ENCODE measurements at regions not wholly inside any gene's neighbourhood (a gene's known extent, or its start where the extent isn't known, plus 50 kb on each side); places are given as distances from the start of the nearest gene placed in this dataset.
"Not testable (repeated sequence)": the region's sequence is repeated elsewhere in the genome, so short reads cannot be mapped to it uniquely, and the experiment has no call there.

DNA sequence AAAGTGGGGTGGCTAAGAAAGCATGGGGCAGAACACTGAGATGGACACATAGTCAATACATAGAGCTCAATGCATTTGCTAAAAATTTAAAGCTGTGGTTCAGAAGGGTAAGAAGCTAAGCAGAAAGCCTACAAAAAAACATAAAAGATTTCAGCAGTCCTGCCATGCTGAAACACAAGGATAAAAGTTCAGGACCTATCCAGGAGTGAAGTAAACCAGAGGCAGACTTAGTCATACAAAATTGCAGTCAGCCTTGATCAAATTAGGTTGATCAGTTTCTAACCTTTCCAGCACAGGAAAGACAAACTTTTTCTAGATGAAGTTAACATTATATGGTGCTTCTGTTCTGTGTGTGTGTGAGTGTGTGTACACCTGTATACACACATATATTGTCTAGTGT is 120.8 kb upstream of the RBMS1 start:
- Histone ChIP-seq H3K27me3 (ENCODE audit: control insufficient read depth, insufficient read depth, low read length) (no peaks in the 10 kb centered on the region), H3K36me3 (ENCODE audit: control insufficient read depth, insufficient read depth, low read length) (no peaks in the 10 kb centered on the region), H3K9me3 (ENCODE audit: control insufficient read depth, low read length) (no peaks in the 10 kb centered on the region), H3K4me1 (ENCODE audit: control insufficient read depth, insufficient read depth, low read length) (no peaks in the 10 kb centered on the region), H3K9ac (ENCODE audit: low read length) (no peak overlapping the region), H3K4me3 (ENCODE audit: low read length) (no peak overlapping the region)

DNA sequence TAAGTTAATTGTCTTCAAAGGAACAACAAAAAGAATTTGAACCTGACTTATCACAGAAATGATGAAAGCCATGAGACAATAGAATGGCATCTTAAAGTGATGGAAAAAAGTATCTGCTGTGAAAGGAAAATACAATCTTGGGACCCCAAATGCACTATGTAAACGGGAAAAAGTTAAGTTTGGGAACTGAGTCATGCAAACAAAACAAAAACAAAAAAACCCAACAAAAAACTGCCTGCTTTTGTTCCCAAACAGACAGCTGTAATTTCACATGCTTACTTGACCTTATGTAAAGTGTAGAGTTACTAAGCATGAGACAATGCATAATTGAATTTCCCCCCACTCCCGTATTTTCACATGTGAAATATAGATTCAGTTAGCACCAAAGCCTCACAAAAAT is 122.1 kb upstream of the RBMS1 start:
- Histone ChIP-seq H3K4me3 (ENCODE audit: low read length) (no peak overlapping the region), H3K4me1 (ENCODE audit: control insufficient read depth, insufficient read depth, low read length) (no peaks in the 10 kb centered on the region), H3K27me3 (ENCODE audit: control insufficient read depth, insufficient read depth, low read length) (no peaks in the 10 kb centered on the region), H3K36me3 (ENCODE audit: control insufficient read depth, insufficient read depth, low read length) (no peaks in the 10 kb centered on the region), H3K9ac (ENCODE audit: low read length) (no peak overlapping the region), H3K9me3 (ENCODE audit: control insufficient read depth, low read length) (no peaks in the 10 kb centered on the region)

DNA sequence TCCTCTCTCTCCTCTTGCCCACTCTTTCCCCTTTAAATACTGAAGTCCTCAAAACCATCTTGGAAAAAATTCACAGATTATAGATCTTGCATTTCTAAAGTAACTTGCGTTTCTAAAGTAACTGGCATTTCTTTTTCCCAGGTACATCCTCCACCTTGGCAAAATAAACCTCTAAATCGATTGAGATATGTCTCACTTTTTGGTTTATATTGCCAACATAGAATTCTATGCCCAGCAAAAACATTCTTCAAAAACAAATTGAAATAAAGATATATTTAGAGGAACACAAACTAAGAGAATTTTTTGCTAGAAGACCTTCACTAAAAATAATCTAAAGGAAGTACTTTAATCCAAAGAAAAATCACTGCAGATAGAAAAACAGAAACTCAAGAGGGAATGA is 122.5 kb upstream of the RBMS1 start:
- Histone ChIP-seq H3K9ac (ENCODE audit: low read length) (no peak overlapping the region), H3K9me3 (ENCODE audit: control insufficient read depth, low read length) (no peaks in the 10 kb centered on the region), H3K36me3 (ENCODE audit: control insufficient read depth, insufficient read depth, low read length) (no peaks in the 10 kb centered on the region), H3K27me3 (ENCODE audit: control insufficient read depth, insufficient read depth, low read length) (no peaks in the 10 kb centered on the region), H3K4me1 (ENCODE audit: control insufficient read depth, insufficient read depth, low read length) (no peaks in the 10 kb centered on the region), H3K4me3 (ENCODE audit: low read length) (no peak overlapping the region)

DNA sequence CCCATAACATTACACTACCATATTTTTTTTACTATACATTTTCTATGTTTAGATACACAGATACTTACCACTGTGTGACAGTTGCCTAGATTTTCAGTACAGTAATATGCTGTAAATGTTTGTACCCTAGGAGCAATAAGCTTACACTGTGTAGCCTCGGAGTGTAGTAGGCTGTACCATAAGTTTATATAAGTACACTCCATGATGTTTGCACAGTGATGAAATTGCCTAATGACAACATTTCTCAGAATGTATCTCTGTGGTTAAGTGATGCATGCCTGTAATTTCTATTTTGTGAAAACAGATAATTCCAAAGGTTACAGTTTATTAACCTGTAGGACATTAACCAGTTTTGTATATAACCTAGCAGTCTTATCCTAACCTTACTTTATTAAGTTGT is 128.1 kb upstream of the RBMS1 start:
- no peaks in the 10 kb centered on the region for H3K36me3 ChIP-seq (ENCODE audit: control insufficient read depth, insufficient read depth, low read length)
- H3K4me1 ChIP-seq (ENCODE audit: control insufficient read depth, insufficient read depth, low read length), result no peaks in the 10 kb centered on the region
- H3K27me3 ChIP-seq (ENCODE audit: control insufficient read depth, insufficient read depth, low read length), result no peaks in the 10 kb centered on the region
- no peak overlapping the region for H3K9ac ChIP-seq (ENCODE audit: low read length)
- no peak overlapping the region for H3K4me3 ChIP-seq (ENCODE audit: low read length)
- H3K9me3 ChIP-seq (ENCODE audit: control insufficient read depth, low read length), result no peaks in the 10 kb centered on the region

DNA sequence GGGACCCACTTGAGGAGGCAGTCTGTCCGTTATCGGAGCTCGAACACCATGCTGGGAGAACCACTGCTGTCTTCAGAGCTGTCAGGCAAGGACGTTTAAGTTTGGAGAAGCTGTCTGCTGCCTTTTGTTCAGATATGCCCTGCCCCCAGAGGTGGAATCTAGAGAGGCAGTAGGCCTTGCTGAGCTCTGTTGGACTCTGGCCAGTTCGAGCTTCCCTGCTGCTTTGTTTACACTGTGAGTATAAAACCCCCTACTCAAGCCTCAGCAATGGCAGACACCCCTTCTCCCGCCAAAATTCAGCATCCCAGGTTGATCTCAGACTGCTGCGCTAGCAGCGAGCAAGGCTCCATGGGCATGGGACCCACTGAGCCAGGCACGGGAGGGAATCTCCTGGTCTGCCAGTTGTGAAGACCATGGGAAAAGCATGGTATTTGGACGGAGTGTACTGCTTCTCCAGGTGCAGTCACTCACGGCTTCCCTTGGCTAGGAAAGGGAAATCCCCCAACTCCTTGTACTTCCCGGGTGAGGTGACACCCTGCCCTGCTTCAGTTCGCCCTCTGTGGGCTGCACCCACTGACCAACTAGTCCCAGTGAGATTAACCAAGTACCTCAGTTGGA is 134.5 kb upstream of the RBMS1 start:
- not testable (repeated sequence) for H3K9ac ChIP-seq (ENCODE audit: low read length); H3K4me1 ChIP-seq (ENCODE audit: control insufficient read depth, insufficient read depth, low read length)

DNA sequence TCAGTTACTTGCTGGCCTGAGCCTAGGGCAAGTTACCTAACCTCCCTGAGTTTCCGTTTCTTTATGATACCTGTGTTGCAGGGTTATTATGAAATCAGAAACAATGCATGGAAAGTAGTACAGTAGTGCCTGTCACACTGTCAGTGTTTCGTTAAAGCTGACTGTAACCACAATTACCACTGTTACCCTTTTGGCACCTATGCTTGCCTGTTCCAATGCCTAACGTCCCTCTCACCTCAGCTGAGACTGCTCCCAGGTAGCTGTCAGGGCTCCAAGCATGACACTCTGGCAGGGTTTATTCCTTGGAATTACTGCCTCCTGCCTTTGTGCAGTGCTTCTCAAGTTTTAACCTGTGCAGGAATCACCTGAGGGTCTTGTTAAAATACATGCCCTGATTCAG is 135.2 kb upstream of the RBMS1 start:
- Histone ChIP-seq H3K9me3 (ENCODE audit: control insufficient read depth, low read length) (no peaks in the 10 kb centered on the region), H3K4me1 (ENCODE audit: control insufficient read depth, insufficient read depth, low read length) (no peaks in the 10 kb centered on the region), H3K9ac (ENCODE audit: low read length) (no peak overlapping the region), H3K36me3 (ENCODE audit: control insufficient read depth, insufficient read depth, low read length) (no peaks in the 10 kb centered on the region), H3K27me3 (ENCODE audit: control insufficient read depth, insufficient read depth, low read length) (no peaks in the 10 kb centered on the region), H3K4me3 (ENCODE audit: low read length) (no peak overlapping the region)

More for the DNA sequence above, 134.5 kb upstream of the RBMS1 start:
- not testable (repeated sequence) for H3K9me3 ChIP-seq (ENCODE audit: control insufficient read depth, low read length); H3K27me3 ChIP-seq (ENCODE audit: control insufficient read depth, insufficient read depth, low read length); H3K36me3 ChIP-seq (ENCODE audit: control insufficient read depth, insufficient read depth, low read length); H3K4me3 ChIP-seq (ENCODE audit: low read length)

DNA sequence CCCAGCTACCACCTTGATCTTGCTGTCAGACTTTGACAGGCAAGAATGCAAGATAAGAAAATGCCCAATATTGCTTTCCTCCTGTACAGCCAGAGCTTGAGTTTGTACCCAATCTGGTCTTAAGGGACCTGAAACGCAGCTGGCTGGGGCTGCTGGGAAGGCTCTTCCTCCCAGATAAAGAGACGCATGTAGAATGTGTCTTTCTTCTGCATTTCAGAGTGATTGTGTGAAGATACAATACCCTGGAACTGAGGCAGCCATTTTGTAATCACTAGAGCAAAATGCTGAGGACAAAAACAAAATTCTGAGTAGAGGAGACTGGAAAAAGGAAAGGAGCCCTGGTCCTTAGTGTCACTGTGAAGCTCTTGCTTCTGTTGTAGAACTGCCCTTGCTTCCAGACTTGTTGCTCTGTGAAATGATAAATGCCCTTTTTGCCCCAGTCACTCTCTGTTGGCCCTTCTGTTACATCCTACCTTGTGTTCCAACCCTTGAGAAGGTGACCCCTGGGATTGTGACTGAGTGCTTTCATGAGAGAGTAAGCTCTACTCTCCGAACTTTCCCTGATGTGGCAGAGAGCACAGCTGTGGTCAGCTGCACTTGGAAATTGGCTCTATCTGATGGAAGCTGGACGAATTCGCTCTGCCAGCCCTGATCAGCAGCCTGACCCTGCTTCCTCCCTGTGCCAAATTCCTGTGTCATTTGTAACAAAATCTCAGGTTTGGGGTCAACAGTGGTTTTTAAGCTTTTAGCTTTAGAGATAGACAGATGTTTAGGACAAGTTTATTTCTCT is 137.4 kb upstream of the RBMS1 start:
- Histone ChIP-seq H3K4me3 (ENCODE audit: low read length) (no peak overlapping the region), H3K4me1 (ENCODE audit: control insufficient read depth, insufficient read depth, low read length) (no peaks in the 10 kb centered on the region), H3K9ac (ENCODE audit: low read length) (no peak overlapping the region), H3K9me3 (ENCODE audit: control insufficient read depth, low read length) (no peaks in the 10 kb centered on the region), H3K27me3 (ENCODE audit: control insufficient read depth, insufficient read depth, low read length) (no peaks in the 10 kb centered on the region), H3K36me3 (ENCODE audit: control insufficient read depth, insufficient read depth, low read length) (no peaks in the 10 kb centered on the region)

DNA sequence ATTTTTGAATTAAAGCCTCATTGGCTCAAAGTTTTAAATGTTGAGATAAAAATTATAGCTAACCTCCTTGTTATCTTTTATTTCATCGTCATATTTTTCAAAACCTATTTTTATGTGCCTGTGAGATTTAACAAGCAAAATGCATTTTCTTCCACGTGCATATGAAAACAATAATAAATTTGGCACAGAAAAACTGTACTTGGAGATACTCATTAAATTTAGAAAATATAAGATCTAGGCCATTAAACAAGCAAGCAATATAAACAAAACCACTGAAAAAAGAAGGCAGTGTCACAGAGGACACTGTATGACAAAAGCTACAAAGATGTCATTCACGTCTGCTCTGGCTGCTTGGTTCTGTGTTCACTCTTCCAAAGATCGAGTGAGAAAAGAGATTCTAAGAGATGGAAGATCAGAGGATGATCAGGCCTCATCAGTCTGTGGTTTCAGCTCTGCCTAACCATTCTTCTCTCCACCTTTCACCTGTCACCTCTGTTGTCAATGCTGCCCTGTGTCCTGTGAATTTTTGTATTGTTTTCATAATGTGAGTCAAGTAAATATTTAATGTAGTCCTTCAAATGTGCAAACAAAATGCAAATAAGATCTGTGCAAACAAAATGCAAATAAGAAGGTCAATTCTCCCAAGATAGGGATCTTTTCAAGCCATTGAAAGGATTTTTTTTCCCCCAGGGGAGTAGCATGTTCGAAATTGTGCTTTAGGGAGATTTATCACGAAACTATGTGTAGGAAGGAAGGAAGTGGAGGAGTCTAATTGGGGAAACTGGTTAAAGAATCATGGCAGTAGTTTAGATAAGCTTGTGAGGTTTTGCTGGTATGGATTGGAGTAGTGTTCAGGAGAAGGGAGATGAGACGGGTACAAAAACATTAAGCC is 138.7 kb upstream of the RBMS1 start:
- H3K4me1 ChIP-seq (ENCODE audit: control insufficient read depth, insufficient read depth, low read length), result no peaks in the 10 kb centered on the region
- H3K4me3 ChIP-seq (ENCODE audit: low read length), result no peak overlapping the region
- no peak overlapping the region for H3K9ac ChIP-seq (ENCODE audit: low read length)
- no peaks in the 10 kb centered on the region for H3K9me3 ChIP-seq (ENCODE audit: control insufficient read depth, low read length)
- H3K36me3 ChIP-seq (ENCODE audit: control insufficient read depth, insufficient read depth, low read length), result no peaks in the 10 kb centered on the region
- H3K27me3 ChIP-seq (ENCODE audit: control insufficient read depth, insufficient read depth, low read length), result no peaks in the 10 kb centered on the region

DNA sequence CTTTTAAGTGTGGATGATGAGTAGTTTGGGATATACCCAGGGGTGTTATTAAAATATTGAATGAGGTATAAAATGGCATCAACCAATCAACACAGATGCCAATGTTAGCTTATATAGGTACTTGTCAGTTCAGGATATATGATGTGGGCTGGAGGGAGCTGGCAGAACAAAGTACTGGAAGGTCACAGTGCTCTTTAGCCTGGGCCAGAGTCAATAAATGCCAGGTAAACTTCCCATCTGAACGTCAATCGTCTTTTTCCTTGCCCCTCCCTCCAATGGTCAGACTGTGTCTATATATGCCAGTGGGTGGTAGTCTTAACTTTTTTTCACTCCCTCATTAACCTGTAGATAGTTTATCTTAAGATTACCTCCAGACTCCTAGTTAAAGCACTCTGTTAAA is 140.8 kb upstream of the RBMS1 start:
- Histone ChIP-seq H3K4me1 (ENCODE audit: control insufficient read depth, insufficient read depth, low read length) (no peaks in the 10 kb centered on the region), H3K4me3 (ENCODE audit: low read length) (no peak overlapping the region), H3K27me3 (ENCODE audit: control insufficient read depth, insufficient read depth, low read length) (no peaks in the 10 kb centered on the region), H3K36me3 (ENCODE audit: control insufficient read depth, insufficient read depth, low read length) (no peaks in the 10 kb centered on the region), H3K9me3 (ENCODE audit: control insufficient read depth, low read length) (no peaks in the 10 kb centered on the region), H3K9ac (ENCODE audit: low read length) (no peak overlapping the region)

DNA sequence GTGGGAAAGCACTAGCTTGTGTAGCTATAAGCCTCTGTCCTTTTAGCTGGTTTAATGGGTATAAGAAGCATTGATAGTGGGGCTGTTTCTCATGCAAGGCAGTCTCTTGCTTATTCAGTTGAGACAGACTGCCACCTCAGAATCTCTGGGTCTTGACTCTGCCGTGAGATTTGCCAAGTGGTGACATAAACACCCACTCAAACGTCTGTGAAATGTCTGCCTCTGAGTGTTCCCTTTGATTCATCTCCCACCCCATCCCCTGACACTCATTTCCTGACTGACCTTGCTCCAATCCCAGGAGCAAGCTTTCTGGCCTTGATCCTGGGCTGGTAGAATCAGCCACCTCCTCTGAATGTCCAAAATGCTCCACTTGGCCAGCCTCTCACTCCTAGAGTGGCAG is 141.9 kb upstream of the RBMS1 start:
- Histone ChIP-seq H3K9ac (ENCODE audit: low read length) (no peak overlapping the region), H3K27me3 (ENCODE audit: control insufficient read depth, insufficient read depth, low read length) (no peaks in the 10 kb centered on the region), H3K4me1 (ENCODE audit: control insufficient read depth, insufficient read depth, low read length) (no peaks in the 10 kb centered on the region), H3K36me3 (ENCODE audit: control insufficient read depth, insufficient read depth, low read length) (no peaks in the 10 kb centered on the region), H3K4me3 (ENCODE audit: low read length) (no peak overlapping the region), H3K9me3 (ENCODE audit: control insufficient read depth, low read length) (no peaks in the 10 kb centered on the region)

DNA sequence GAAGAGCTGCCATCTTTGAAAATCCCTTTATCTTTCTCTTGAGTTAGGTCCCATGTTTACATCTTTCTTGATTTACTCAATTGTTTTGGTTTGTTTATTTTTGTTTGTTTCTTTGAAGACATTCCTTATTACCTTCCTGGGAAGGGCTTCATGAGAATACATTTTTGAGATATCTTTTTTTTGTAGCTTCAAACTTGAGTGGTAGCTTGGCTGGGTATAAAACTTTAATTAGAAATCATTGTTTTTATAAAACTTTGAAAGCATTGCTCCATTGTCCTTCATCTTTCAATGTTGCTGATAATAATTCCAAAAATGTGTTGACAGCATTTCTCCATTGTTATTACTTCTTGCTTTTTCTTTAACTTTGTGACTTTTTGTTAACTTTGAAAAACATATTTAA is 145.9 kb upstream of the RBMS1 start:
- Histone ChIP-seq H3K9me3 (ENCODE audit: control insufficient read depth, low read length) (no peaks in the 10 kb centered on the region), H3K27me3 (ENCODE audit: control insufficient read depth, insufficient read depth, low read length) (no peaks in the 10 kb centered on the region), H3K9ac (ENCODE audit: low read length) (no peak overlapping the region), H3K4me1 (ENCODE audit: control insufficient read depth, insufficient read depth, low read length) (no peaks in the 10 kb centered on the region), H3K36me3 (ENCODE audit: control insufficient read depth, insufficient read depth, low read length) (no peaks in the 10 kb centered on the region), H3K4me3 (ENCODE audit: low read length) (no peak overlapping the region)
